Uterus (tissue), 2 donors: ENCODE measurements at regions not wholly inside any gene's neighbourhood (a gene's known extent, or its start where the extent isn't known, plus 50 kb on each side); places are given as distances from the start of the nearest gene placed in this dataset.

ENCODE experiments used
- POLR2A ChIP-seq, 2 donors: fragments of 450-650 bp; IDR thresholded peaks; one replicate each; pipeline ENCODE4 v1.6.1; 2016; ENCODE audit warnings: antibody characterized with exemption in 2 of 2, mild to moderate bottlenecking in 1 of 2, moderate library complexity in 1 of 2
- TF ChIP-seq, protein P1 (sequence below), 4 experiments: fragments of 200-600 bp in 2 of 4; fragments of 450-650 bp in 2 of 4; sonication (generic) in 2 of 4; IDR thresholded peaks; one replicate each; pipeline ENCODE4 v1.5.1; 2016 to 2019; ENCODE audit warnings: antibody characterized with exemption in 4 of 4, mild to moderate bottlenecking in 2 of 4, moderate library complexity in 1 of 4

DNA sequence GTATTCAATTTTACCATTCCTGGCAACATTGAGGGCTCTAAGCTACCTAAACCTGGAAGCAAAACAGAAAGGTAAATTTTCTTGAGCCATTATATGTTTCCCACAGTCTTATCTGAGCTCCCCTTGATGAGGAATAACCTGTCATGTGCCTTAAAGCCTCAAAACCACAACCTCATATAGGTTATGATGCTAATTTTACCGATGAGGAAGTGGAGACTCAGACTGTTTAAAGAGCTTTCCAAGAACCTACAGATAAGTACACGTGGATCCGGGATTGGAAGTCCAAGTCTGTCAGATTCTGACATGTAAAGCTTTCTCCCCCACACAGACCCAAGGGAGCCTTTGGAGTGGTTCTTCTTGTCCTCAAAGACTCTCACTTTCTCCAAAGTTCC, 140.5 kb downstream of the SEMA6D start:
- TF ChIP-seq, protein P1, sequence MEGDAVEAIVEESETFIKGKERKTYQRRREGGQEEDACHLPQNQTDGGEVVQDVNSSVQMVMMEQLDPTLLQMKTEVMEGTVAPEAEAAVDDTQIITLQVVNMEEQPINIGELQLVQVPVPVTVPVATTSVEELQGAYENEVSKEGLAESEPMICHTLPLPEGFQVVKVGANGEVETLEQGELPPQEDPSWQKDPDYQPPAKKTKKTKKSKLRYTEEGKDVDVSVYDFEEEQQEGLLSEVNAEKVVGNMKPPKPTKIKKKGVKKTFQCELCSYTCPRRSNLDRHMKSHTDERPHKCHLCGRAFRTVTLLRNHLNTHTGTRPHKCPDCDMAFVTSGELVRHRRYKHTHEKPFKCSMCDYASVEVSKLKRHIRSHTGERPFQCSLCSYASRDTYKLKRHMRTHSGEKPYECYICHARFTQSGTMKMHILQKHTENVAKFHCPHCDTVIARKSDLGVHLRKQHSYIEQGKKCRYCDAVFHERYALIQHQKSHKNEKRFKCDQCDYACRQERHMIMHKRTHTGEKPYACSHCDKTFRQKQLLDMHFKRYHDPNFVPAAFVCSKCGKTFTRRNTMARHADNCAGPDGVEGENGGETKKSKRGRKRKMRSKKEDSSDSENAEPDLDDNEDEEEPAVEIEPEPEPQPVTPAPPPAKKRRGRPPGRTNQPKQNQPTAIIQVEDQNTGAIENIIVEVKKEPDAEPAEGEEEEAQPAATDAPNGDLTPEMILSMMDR (IDR thresholded peaks at IDR 0.05), result no peak
- no peak for TF ChIP-seq POLR2A (IDR thresholded peaks at IDR 0.05)
